B cell (primary cell): ENCODE measurements at regions not wholly inside any gene's neighbourhood (a gene's known extent, or its start where the extent isn't known, plus 50 kb on each side); places are given as distances from the start of the nearest gene placed in this dataset.

Experiments used
- ATAC-seq: fragments of 200-7000 bp; cut with Tn5 transposase; one replicate; pipeline ENCODE4 v1.10.0; 2021; ENCODE audit warnings: low read depth, mild to moderate bottlenecking, moderate number of reproducible peaks, moderate library complexity
- CTCF ChIA-PET: fragments of 350-600 bp; sonication (Branson Sonifier 250); formaldehyde crosslinking; loops from one replicate; lab custom pipeline; 2021; ENCODE audit warnings: antibody characterized with exemption, inconsistent platforms; lab: Charles Lee
- POLR2A ChIA-PET: fragments of 350-600 bp; sonication (Branson Sonifier 250); formaldehyde crosslinking; loops from one replicate; lab custom pipeline; 2021; ENCODE audit warnings: antibody characterized with exemption; lab: Charles Lee
- DNase-seq: peaks from one replicate; pipeline ENCODE4 v3.0.0; 2013
- H2AFZ ChIP-seq: 2 replicates; pipeline ENCODE4 v1.6.1; 2012; ENCODE audit warnings: mild to moderate bottlenecking, low read depth, low read length; ENCODE audit not compliant: insufficient read depth, poor library complexity, severe bottlenecking
- H3K27ac ChIP-seq, 2 donors: 1 replicate in 1 of 2; 2 replicates in 1 of 2; pipeline ENCODE4 v1.5.1; 2012 to 2013; ENCODE audit warnings: low read length in 2 of 2, mild to moderate bottlenecking in 2 of 2, moderate library complexity in 1 of 2
- H3K27me3 ChIP-seq, 4 experiments: fragments of 200-600 bp in 1 of 4; sonication (generic) in 1 of 4; replicated peaks in 1 of 4; 1 replicate in 2 of 4; 2 replicates in 2 of 4; pipeline versions ENCODE4 v1.6.1 to v1.7.0; 2013 to 2016; ENCODE audit warnings: low read length in 3 of 4, mild to moderate bottlenecking in 2 of 4, mixed read lengths in 1 of 4, moderate library complexity in 1 of 4; ENCODE audit not compliant: insufficient read depth in 4 of 4, control insufficient read depth in 3 of 4; ENCODE audit errors: control extremely low read depth in 1 of 4
- H3K36me3 ChIP-seq, 2 experiments: replicated peaks in 1 of 2; 1 replicate in 1 of 2; 2 replicates in 1 of 2; pipeline versions ENCODE4 v1.6.1 to v1.7.1; 2013; ENCODE audit warnings: low read length in 1 of 2; ENCODE audit not compliant: insufficient read depth in 2 of 2, control insufficient read depth in 1 of 2; ENCODE audit errors: control extremely low read depth in 1 of 2, extremely low read depth in 1 of 2
- H3K4me1 ChIP-seq, 2 donors: fragments of 200-600 bp in 1 of 2; sonication (generic) in 1 of 2; 1 replicate in 1 of 2; 2 replicates in 1 of 2; pipeline versions ENCODE4 v1.5.1 to v1.6.1; 2013 to 2017; ENCODE audit warnings: low read length in 2 of 2; ENCODE audit not compliant: control insufficient read depth in 2 of 2, insufficient read depth in 2 of 2
- H3K4me2 ChIP-seq: replicated peaks from 2 replicates; pipeline ENCODE3; 2012; ENCODE audit warnings: mild to moderate bottlenecking, low read depth, low read length; ENCODE audit not compliant: poor library complexity, severe bottlenecking
- H3K4me3 ChIP-seq, 5 experiments: fragments of 200-600 bp in 1 of 5; sonication (generic) in 1 of 5; 1 replicate in 3 of 5; 2 replicates in 2 of 5; pipeline versions ENCODE4 v1.5.1 to v1.7.0; 2011 to 2016; ENCODE audit warnings: low read length in 4 of 5, mild to moderate bottlenecking in 4 of 5, low read depth in 2 of 5, control low read depth in 1 of 5, moderate library complexity in 1 of 5; ENCODE audit not compliant: insufficient read depth in 1 of 5; ENCODE audit errors: control extremely low read depth in 1 of 5, extremely low read depth in 1 of 5
- H3K79me2 ChIP-seq: fragments of 200-600 bp; sonication (generic); one replicate; pipeline ENCODE4 v1.6.0; 2016; ENCODE audit warnings: low read length; ENCODE audit not compliant: control insufficient read depth, insufficient read depth
- H3K9ac ChIP-seq: fragments of 200-600 bp; sonication (generic); 2 replicates; pipeline ENCODE4 v1.6.1; 2017; ENCODE audit warnings: mild to moderate bottlenecking, low read length, moderate library complexity
- H3K9me3 ChIP-seq, 3 donors: one replicate each; pipeline versions ENCODE4 v1.6.1 to v1.7.1; 2013; ENCODE audit warnings: low read length in 2 of 3; ENCODE audit not compliant: control insufficient read depth in 2 of 3, insufficient read depth in 1 of 3; ENCODE audit errors: control extremely low read depth in 1 of 3
- H4K20me1 ChIP-seq: 2 replicates; pipeline ENCODE4 v1.6.0; 2012; ENCODE audit warnings: mild to moderate bottlenecking, low read length; ENCODE audit not compliant: insufficient read depth, control insufficient read depth, poor library complexity, severe bottlenecking
- H3K27ac Mint-ChIP-seq: one replicate; pipeline ENCODE4 v1.8.0; 2021; ENCODE audit warnings: mixed read lengths
- H3K27me3 Mint-ChIP-seq: one replicate; pipeline ENCODE4 v1.8.0; 2021; ENCODE audit warnings: mixed read lengths
- H3K4me1 Mint-ChIP-seq: one replicate; pipeline ENCODE4 v1.8.0; 2021; ENCODE audit warnings: mixed read lengths
- H3K4me3 Mint-ChIP-seq: one replicate; pipeline ENCODE4 v1.8.0; 2021; ENCODE audit warnings: mixed read lengths
- H3K9me3 Mint-ChIP-seq: one replicate; pipeline ENCODE4 v1.8.0; 2022; ENCODE audit warnings: mixed read lengths; ENCODE audit not compliant: insufficient read depth
- CTCF ChIP-seq: fragments of 200-600 bp; IDR thresholded peaks from one replicate; pipeline ENCODE4 v1.8.0; 2022; ENCODE audit warnings: antibody characterized with exemption, mild to moderate bottlenecking
- EZH2 ChIP-seq: IDR thresholded peaks from 2 replicates; pipeline ENCODE4 v1.6.1; 2012; ENCODE audit warnings: borderline replicate concordance, low read depth, mild to moderate bottlenecking, moderate library complexity, low read length; ENCODE audit not compliant: insufficient read depth, poor library complexity, severe bottlenecking
- WGBS: methylation state at CpG from one replicate; pipeline ENCODE4 v1.1.5; 2013; ENCODE audit warnings: missing lambda C conversion rate; ENCODE audit not compliant: insufficient coverage; 5-methylcytosine and 5-hydroxymethylcytosine counted together
- intact Hi-C: fragments of 100-400 bp; cut with micrococcal nuclease; formaldehyde crosslinking; loops from one replicate; pipeline ENCODE4 v1.10.0; 2022

DNA sequence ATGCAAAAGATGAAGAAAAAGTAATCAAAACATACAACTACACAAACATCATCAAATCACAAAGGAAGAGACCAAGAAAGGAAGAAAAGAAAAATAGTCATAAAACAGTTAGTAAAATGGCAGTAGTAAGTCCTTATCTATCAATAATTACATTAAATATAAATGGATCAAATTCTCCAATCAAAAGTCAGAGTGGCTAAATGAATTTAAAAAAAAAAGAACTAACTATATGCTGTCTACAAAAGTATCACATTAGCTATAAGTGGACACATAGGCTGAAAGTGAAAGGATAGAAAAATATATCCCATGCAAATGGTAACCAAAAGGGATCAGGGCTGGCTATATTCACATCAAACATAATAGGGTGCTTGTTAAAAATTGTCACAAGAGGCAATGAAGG, 116.5 kb downstream of the NOL4 start:
- no peak for DNase-seq
- no peaks in the 10 kb centered on the region for H3K4me1 ChIP-seq
- ChIA-PET POLR2A (no interaction called here), CTCF (no interaction called here)
- H2AFZ ChIP-seq = no peak overlapping the region
- H3K27ac ChIP-seq = no peak overlapping the region
- H3K27me3 ChIP-seq = no peaks in the 10 kb centered on the region
- no peak overlapping the region for H3K4me2 ChIP-seq
- Mint-ChIP-seq H3K9me3 (peaks cover 4% of the 10 kb centered on the region), H3K4me1 (no peaks in the 10 kb centered on the region), H3K4me3 (no peak overlapping the region), H3K27me3 (no peaks in the 10 kb centered on the region), H3K27ac (no peak overlapping the region)
- intact Hi-C loops = no loop called here
- H3K9ac ChIP-seq = no peak overlapping the region
- TF ChIP-seq EZH2 = no peak
- TF ChIP-seq CTCF = no peak
- H3K79me2 ChIP-seq = no peaks in the 10 kb centered on the region
- ATAC-seq = no peak
- no peaks in the 10 kb centered on the region for H3K9me3 ChIP-seq
- no peaks in the 10 kb centered on the region for H3K36me3 ChIP-seq
- no peak overlapping the region for H3K4me3 ChIP-seq
- H4K20me1 ChIP-seq = no peaks in the 10 kb centered on the region

- H3K4me2 ChIP-seq = no peak overlapping the region
- Mint-ChIP-seq H3K4me1 (no peaks in the 10 kb centered on the region), H3K4me3 (no peak overlapping the region), H3K9me3 (no peaks in the 10 kb centered on the region), H3K27ac (no peak overlapping the region), H3K27me3 (no peaks in the 10 kb centered on the region)
- no peak overlapping the region for H3K4me3 ChIP-seq
- WGBS = 40% methylated on average over 1 of the region's 2 CpGs
- POLR2A ChIA-PET = no interaction called here
- no peak overlapping the region for H2AFZ ChIP-seq
- CTCF ChIA-PET = no interaction called here
- TF ChIP-seq EZH2 (no peak), CTCF (no peak)
- no peaks in the 10 kb centered on the region for H3K27me3 ChIP-seq
- no peaks in the 10 kb centered on the region for H4K20me1 ChIP-seq
- no peak overlapping the region for H3K9ac ChIP-seq
- no peak overlapping the region for H3K27ac ChIP-seq
- H3K36me3 ChIP-seq = no peaks in the 10 kb centered on the region
- no peak for ATAC-seq
- no peaks in the 10 kb centered on the region for H3K79me2 ChIP-seq
- intact Hi-C loops = no loop called here
- no peak for DNase-seq
- no peaks in the 10 kb centered on the region for H3K4me1 ChIP-seq
- H3K9me3 ChIP-seq = no peaks in the 10 kb centered on the region
These were observed 126.6 kb downstream of the NOL4 start for GRCh38 chr18:34098109-34098508.
